ENCODE measurements at regions not wholly inside any gene's neighbourhood (a gene's known extent, or its start where the extent isn't known, plus 50 kb on each side); places are given as distances from the start of the nearest gene placed in this dataset.

DNA sequence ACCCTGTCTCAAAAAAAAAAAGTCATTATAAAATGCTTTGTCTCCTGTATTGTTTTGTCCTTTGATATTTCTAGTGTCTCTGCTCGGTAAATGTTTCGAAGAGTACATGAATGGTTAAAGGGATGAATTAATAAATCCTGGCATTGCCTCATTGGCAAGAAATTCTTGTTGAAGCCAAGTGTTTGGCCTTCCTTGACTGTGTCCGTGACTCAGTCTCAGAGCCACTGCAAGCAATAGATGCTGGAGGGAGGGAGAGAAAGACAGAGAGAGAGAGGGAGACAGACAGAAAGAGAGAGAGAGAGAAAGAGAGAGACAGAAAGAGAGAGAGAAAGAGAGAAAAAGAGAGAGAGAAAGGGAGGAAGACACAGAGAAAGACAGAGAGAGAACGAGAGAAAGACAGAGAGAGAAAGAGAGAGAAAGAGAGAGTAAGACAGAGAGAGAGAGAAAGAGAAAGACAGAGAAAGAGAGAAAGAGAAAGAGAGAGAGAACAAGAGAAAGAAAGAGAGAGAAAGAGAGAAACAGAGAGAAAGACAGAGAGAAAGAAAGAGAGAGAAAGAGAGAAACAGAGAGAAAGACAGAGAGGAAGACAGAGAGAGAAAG is 72.5 kb upstream of the RXRA start:
- Histone ChIP-seq H3K9me3 (replicated peaks in 1 of 3) (no peaks in the 10 kb centered on the region), H3K27me3 (no peaks in the 10 kb centered on the region), H3K4me1 (replicated peaks in 1 of 2) (peaks cover 0 to 12% of the 10 kb centered on the region in 2 donors), H3K27ac (no peak overlapping the region), H3K36me3 (replicated peaks in 1 of 2) (no peaks in the 10 kb centered on the region), H3K4me3 (no peak overlapping the region)
- 46 to 56% (median 48%) methylated on average over 4 of the region's 4 CpGs for WGBS, 4 donors
- intact Hi-C loops (cut with DNase I): no loop called here
- TF ChIP-seq POLR2A (IDR thresholded peaks at IDR 0.05): no peak
- TF ChIP-seq, protein P1, sequence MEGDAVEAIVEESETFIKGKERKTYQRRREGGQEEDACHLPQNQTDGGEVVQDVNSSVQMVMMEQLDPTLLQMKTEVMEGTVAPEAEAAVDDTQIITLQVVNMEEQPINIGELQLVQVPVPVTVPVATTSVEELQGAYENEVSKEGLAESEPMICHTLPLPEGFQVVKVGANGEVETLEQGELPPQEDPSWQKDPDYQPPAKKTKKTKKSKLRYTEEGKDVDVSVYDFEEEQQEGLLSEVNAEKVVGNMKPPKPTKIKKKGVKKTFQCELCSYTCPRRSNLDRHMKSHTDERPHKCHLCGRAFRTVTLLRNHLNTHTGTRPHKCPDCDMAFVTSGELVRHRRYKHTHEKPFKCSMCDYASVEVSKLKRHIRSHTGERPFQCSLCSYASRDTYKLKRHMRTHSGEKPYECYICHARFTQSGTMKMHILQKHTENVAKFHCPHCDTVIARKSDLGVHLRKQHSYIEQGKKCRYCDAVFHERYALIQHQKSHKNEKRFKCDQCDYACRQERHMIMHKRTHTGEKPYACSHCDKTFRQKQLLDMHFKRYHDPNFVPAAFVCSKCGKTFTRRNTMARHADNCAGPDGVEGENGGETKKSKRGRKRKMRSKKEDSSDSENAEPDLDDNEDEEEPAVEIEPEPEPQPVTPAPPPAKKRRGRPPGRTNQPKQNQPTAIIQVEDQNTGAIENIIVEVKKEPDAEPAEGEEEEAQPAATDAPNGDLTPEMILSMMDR (IDR thresholded peaks at IDR 0.05): no peak
- DNase-seq: peak in 6 of 7 donors; percentile 48 to 75 (median 60)

DNA sequence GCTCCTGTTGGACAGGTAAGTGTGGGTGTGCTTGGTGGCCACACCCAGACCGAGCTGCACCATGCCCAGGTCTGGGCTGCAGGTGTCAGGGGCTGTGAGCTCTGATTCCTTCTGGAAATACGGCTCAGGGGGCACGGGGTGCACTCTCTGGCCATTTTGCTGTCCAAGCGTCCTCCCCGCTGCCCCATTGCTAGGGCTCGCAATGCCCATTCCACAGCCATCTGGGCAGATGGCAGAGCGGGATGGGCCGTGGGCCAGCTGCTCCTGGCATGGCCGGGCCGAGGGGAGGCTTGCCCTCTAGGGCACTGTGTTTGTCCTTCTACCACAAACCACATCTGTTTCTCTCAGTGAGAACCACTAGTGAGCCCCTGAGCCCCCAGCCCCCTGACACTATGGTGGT is 67.9 kb upstream of the RXRA start:
- peaks cover 0 to 4% of the 10 kb centered on the region in 2 donors for H3K4me1 ChIP-seq (replicated peaks in 1 of 2)
- no peak overlapping the region for H3K4me3 ChIP-seq
- H3K9me3 ChIP-seq (replicated peaks in 1 of 3): no peaks in the 10 kb centered on the region
- 89 to 100% (median 95%) methylated on average over 9 to 10 of the region's 10 CpGs for WGBS, 4 donors
- DNase-seq: no peak
- TF ChIP-seq POLR2A (IDR thresholded peaks at IDR 0.05): no peak
- TF ChIP-seq, protein P1 (IDR thresholded peaks at IDR 0.05): no peak
- intact Hi-C loops (cut with DNase I): loop anchor here in 1 of 2 donors (5.0 kb wide), 1 partner anchor 59 kb away; no protein-coding TSS in a partner anchor
- no peaks in the 10 kb centered on the region for H3K27me3 ChIP-seq
- no peak overlapping the region for H3K27ac ChIP-seq
- H3K36me3 ChIP-seq (replicated peaks in 1 of 2): no peaks in the 10 kb centered on the region

DNA sequence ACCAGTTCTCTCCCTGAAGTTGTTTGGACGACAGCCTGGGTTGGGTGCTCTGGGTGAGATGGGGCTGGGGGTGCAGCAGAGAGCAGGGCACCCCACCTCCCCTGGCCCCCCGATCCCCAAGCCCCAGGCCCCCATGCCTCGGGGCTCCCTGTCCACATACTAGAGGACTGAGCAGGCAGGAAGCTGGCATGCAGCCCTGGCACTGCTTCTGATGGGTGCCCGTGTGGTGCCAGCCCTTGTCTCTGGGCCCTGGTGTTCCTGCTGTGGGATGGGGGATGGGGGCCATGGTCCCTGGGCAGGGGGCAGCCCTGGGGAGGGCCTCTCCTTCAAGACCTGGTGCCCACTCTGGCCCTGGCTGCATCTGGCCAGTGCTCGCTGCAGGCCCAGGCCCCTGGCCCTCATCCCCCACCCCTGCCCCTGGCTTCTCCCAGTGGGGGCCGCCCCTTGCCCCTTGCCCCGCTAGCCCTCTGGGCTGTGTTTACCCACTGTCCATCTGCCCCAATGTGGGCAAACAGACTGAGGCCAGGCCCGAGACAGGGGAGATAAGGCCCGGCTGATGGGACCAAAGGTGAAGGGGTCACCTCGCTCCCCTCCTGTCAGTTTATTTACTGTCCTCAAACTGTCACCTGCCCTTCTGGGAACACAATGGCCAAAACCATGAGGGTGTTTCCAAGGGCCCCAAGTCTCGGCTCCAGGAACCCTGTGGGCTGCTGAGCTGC is 67.3 kb upstream of the RXRA start:
- no peaks in the 10 kb centered on the region for H3K36me3 ChIP-seq (replicated peaks in 1 of 2)
- peaks cover 1% of the 10 kb centered on the region for H3K27me3 ChIP-seq
- 64 to 96% (median 82%) methylated on average over 4 to 11 of the region's 11 CpGs for WGBS, 4 donors
- no peak overlapping the region for H3K4me3 ChIP-seq
- DNase-seq: no peak
- intact Hi-C loops (cut with DNase I): loop anchor here in 1 of 2 donors (5.0 kb wide), 1 partner anchor 58 kb away; no protein-coding TSS in a partner anchor
- no peak for TF ChIP-seq POLR2A (IDR thresholded peaks at IDR 0.05)
- TF ChIP-seq, protein P1 (IDR thresholded peaks at IDR 0.05): no peak
- no peaks in the 10 kb centered on the region for H3K9me3 ChIP-seq (replicated peaks in 1 of 3)
- no peak overlapping the region for H3K27ac ChIP-seq
- H3K4me1 ChIP-seq (replicated peaks in 1 of 2): peaks cover 0 to under 1% of the 10 kb centered on the region in 2 donors

DNA sequence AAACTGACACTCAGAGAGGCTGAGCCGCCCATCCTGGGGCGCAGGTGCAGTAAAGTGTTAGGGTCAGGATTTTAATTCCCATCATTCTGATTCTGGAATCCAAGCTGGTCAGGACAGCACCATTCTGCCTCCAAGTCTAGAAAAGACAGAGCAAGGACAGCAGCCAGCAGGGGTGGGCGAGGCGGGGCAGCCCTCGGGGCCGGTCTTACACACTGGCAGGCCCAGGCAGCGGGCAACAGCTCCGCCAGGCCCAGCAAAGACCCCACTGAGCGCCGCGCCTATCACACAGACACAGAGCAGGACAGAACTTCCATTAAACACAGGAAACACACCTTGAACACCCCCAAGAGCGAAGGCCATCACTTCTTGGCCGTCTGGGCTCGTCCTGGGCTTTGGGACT is 66.5 kb upstream of the RXRA start:
- WGBS, 4 donors: 87 to 100% (median 93%) methylated on average over 10 to 14 of the region's 14 CpGs
- intact Hi-C loops (cut with DNase I): loop anchor here in 1 of 2 donors (5.0 kb wide), 1 partner anchor 58 kb away; no protein-coding TSS in a partner anchor
- TF ChIP-seq, protein P1 (IDR thresholded peaks at IDR 0.05): no peak
- TF ChIP-seq POLR2A (IDR thresholded peaks at IDR 0.05): no peak

More for the DNA sequence above, 66.5 kb upstream of the RXRA start:
- DNase-seq: no peak
- H3K36me3 ChIP-seq (replicated peaks in 1 of 2): no peaks in the 10 kb centered on the region
- H3K27me3 ChIP-seq: peaks cover 4% of the 10 kb centered on the region
- H3K4me3 ChIP-seq: no peak overlapping the region
- H3K9me3 ChIP-seq (replicated peaks in 1 of 3): no peaks in the 10 kb centered on the region
- no peaks in the 10 kb centered on the region for H3K4me1 ChIP-seq (replicated peaks in 1 of 2)
- no peak overlapping the region for H3K27ac ChIP-seq
